ENCODE measurements at regions not wholly inside any gene's neighbourhood (a gene's known extent, or its start where the extent isn't known, plus 50 kb on each side); places are given as distances from the start of the nearest gene placed in this dataset.

DNA sequence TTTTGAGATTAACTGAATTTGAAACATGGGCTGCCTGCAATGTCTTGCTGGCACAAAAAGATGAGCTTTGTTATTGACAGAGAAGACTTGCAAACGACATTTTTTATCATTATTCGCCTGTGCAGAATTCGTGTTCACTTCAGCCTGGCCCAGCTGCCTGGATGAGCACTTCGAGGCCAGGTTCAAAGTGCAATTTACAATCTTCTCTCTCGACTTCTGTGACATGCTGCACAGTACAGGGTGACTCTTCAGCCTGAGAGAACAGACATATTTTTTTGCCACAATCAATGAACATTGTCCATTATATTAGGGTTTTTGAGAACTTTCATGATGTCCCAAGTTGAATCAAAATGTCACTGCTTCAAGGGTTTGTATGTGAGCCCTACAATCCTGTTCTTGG lies 616.5 kb downstream of the SMARCA1 start:
- no peaks in the 10 kb centered on the region for H3K4me1 Mint-ChIP-seq
- no peaks in the 10 kb centered on the region for H3K36me3 Mint-ChIP-seq (ENCODE audit: low read depth)
- ATAC-seq (replicated peaks), result no peak
- H3K9me3 Mint-ChIP-seq, result no peaks in the 10 kb centered on the region
- no peak overlapping the region for H3K27ac Mint-ChIP-seq
- no peak overlapping the region for H3K4me3 Mint-ChIP-seq
- no peaks in the 10 kb centered on the region for H3K27me3 Mint-ChIP-seq

DNA sequence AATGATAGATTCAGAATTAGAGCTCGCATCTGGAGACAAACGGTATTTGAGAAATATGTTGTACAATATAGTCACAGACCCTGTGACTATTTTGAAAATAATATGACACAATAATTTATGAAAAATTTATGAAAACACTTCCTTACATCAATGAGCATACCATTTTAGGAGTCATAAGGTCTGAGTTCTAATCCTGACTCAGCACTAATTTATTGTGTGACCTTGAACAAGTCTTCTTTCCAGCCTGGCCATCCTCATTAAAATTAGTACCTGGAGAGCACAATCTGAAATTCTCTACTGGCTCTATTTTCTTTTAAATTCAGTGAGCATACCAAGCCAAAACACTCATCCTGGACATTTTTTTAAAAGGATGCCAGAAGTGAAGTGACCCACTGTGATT lies 622.3 kb downstream of the SMARCA1 start:
- ATAC-seq (replicated peaks), result no peak
- no peaks in the 10 kb centered on the region for H3K27me3 Mint-ChIP-seq
- no peak overlapping the region for H3K4me3 Mint-ChIP-seq
- no peaks in the 10 kb centered on the region for H3K36me3 Mint-ChIP-seq (ENCODE audit: low read depth)
- H3K9me3 Mint-ChIP-seq, result no peaks in the 10 kb centered on the region
- no peak overlapping the region for H3K27ac Mint-ChIP-seq
- no peaks in the 10 kb centered on the region for H3K4me1 Mint-ChIP-seq

GRCh38 chrX:128897621-128898020 lies 625.7 kb downstream of the SMARCA1 start:
- ATAC-seq (replicated peaks), result no peak
- H3K27ac Mint-ChIP-seq, result no peak overlapping the region
- H3K9me3 Mint-ChIP-seq, result no peaks in the 10 kb centered on the region
- H3K36me3 Mint-ChIP-seq (ENCODE audit: low read depth), result no peaks in the 10 kb centered on the region
- H3K27me3 Mint-ChIP-seq, result no peaks in the 10 kb centered on the region
- no peaks in the 10 kb centered on the region for H3K4me1 Mint-ChIP-seq
- H3K4me3 Mint-ChIP-seq, result no peak overlapping the region

GRCh38 chrX:128891554-128891953 lies 631.7 kb downstream of the SMARCA1 start:
- Mint-ChIP-seq H3K4me1 (no peaks in the 10 kb centered on the region), H3K9me3 (no peaks in the 10 kb centered on the region), H3K4me3 (no peak overlapping the region), H3K27ac (no peak overlapping the region), H3K36me3 (ENCODE audit: low read depth) (no peaks in the 10 kb centered on the region), H3K27me3 (peaks cover 3% of the 10 kb centered on the region)
- ATAC-seq (replicated peaks), result no peak

DNA sequence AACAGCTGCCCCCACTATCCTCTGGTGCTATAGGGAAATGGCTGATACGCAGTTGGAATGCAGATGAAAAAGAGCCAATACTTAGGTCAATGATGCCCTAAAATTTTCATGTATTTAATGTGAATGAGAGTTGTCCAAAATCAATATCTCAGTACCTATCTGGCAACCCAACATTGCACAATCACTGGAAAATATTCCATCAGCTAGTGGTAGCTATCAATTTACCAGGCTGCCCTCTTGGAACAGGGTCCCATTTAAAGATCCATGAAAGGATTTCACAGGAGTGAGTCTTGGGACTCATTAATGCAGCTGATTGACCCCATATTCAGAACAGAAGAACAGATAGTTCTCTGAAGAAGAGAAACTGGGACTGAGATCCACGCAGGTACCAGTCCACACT lies 638.9 kb downstream of the SMARCA1 start:
- Mint-ChIP-seq H3K4me1 (no peaks in the 10 kb centered on the region), H3K9me3 (no peaks in the 10 kb centered on the region), H3K36me3 (ENCODE audit: low read depth) (no peaks in the 10 kb centered on the region), H3K27me3 (peaks cover 3% of the 10 kb centered on the region), H3K27ac (no peak overlapping the region), H3K4me3 (no peak overlapping the region)
- ATAC-seq (replicated peaks), result no peak

DNA sequence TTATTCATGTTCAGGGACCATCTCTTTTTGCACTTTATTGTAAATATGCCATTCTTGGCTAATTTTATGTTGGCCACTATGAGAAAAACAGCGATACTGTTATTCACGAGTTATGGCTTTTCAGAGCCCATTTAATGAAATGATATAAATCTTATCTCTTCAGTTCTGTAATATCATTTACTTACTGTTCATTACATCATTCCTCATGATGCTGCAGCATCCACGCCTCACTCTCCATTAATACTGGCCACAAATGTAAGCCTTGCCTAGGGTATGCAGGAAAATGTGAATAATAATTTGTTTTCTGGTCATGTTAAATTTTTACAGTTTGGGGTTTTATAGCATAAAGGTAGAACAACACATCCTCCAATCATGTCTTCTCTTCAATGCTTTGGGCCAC lies 639.6 kb downstream of the SMARCA1 start:
- no peak overlapping the region for H3K27ac Mint-ChIP-seq
- peaks cover 3% of the 10 kb centered on the region for H3K27me3 Mint-ChIP-seq
- no peaks in the 10 kb centered on the region for H3K9me3 Mint-ChIP-seq
- ATAC-seq (replicated peaks), result no peak
- no peak overlapping the region for H3K4me3 Mint-ChIP-seq
- no peaks in the 10 kb centered on the region for H3K4me1 Mint-ChIP-seq
- H3K36me3 Mint-ChIP-seq (ENCODE audit: low read depth), result no peaks in the 10 kb centered on the region

DNA sequence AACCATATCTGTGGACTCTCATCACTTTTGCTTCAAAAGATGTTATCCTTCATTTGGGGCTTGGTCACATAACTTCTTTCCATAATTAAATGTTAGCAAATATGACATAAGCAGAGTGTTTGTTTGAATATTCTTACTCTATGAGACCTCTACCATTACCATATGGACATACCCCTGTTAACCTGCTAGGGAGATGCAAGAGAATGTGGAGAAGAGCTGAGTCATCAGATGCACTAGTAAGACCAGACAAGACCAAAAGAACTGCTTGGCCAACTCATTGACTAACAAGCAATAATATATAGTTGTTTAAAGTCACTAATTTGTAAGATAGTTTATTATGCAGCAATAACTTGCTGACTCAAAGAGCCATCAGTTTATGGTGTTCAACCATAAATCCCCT lies 652.9 kb downstream of the SMARCA1 start:
- no peaks in the 10 kb centered on the region for H3K4me1 Mint-ChIP-seq

GRCh38 chrX:128862557-128862956 lies 660.7 kb downstream of the SMARCA1 start:
- no peak overlapping the region for H3K27ac Mint-ChIP-seq
- H3K36me3 Mint-ChIP-seq (ENCODE audit: low read depth), result no peaks in the 10 kb centered on the region
- H3K27me3 Mint-ChIP-seq, result no peaks in the 10 kb centered on the region
- H3K4me1 Mint-ChIP-seq, result no peaks in the 10 kb centered on the region
- ATAC-seq (replicated peaks), result no peak
- no peaks in the 10 kb centered on the region for H3K9me3 Mint-ChIP-seq
- no peak overlapping the region for H3K4me3 Mint-ChIP-seq

More for the DNA sequence above, 652.9 kb downstream of the SMARCA1 start:
- no peak overlapping the region for H3K27ac Mint-ChIP-seq
- no peak overlapping the region for H3K4me3 Mint-ChIP-seq
- peaks cover 3% of the 10 kb centered on the region for H3K27me3 Mint-ChIP-seq
- no peaks in the 10 kb centered on the region for H3K36me3 Mint-ChIP-seq (ENCODE audit: low read depth)
- no peaks in the 10 kb centered on the region for H3K9me3 Mint-ChIP-seq
- no peak for ATAC-seq (replicated peaks)

- Mint-ChIP-seq H3K9me3 (no peaks in the 10 kb centered on the region), H3K27me3 (no peaks in the 10 kb centered on the region), H3K27ac (no peak overlapping the region), H3K4me3 (no peak overlapping the region), H3K36me3 (ENCODE audit: low read depth) (no peaks in the 10 kb centered on the region), H3K4me1 (no peaks in the 10 kb centered on the region)
- ATAC-seq (replicated peaks), result no peak
Measured at GRCh38 chrX:128848374-128848773, 674.9 kb downstream of the SMARCA1 start.

DNA sequence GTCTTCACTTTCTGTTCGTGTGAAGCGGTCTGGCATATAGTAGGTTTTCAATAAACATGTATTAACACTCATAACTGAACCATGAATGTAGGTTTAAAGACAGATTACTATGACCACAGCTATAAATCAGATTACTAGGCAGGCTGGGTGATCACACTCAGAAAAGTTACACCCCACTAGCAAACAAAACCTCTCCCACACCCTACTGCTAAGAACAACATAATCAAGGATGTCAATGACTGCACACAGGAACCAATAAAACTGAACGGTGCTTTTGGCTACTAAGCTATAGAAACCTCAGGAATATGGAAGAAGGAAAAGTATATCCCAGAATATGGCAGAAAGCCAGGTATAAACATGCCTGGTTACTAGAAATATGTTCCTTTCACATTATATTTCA lies 676.9 kb downstream of the SMARCA1 start:
- H3K27ac Mint-ChIP-seq, result no peak overlapping the region
- H3K36me3 Mint-ChIP-seq (ENCODE audit: low read depth), result no peaks in the 10 kb centered on the region
- ATAC-seq (replicated peaks), result no peak
- no peaks in the 10 kb centered on the region for H3K9me3 Mint-ChIP-seq
- H3K4me1 Mint-ChIP-seq, result no peaks in the 10 kb centered on the region
- H3K27me3 Mint-ChIP-seq, result no peaks in the 10 kb centered on the region
- no peak overlapping the region for H3K4me3 Mint-ChIP-seq

- Mint-ChIP-seq H3K27me3 (no peaks in the 10 kb centered on the region), H3K4me1 (no peaks in the 10 kb centered on the region), H3K9me3 (no peaks in the 10 kb centered on the region), H3K27ac (no peak overlapping the region), H3K36me3 (ENCODE audit: low read depth) (no peaks in the 10 kb centered on the region), H3K4me3 (no peak overlapping the region)
- no peak for ATAC-seq (replicated peaks)
Measured at GRCh38 chrX:128818690-128819089, 704.6 kb downstream of the SMARCA1 start.

- Mint-ChIP-seq H3K4me3 (no peak overlapping the region), H3K27me3 (no peaks in the 10 kb centered on the region), H3K36me3 (ENCODE audit: low read depth) (no peaks in the 10 kb centered on the region), H3K9me3 (no peaks in the 10 kb centered on the region), H3K27ac (no peak overlapping the region), H3K4me1 (no peaks in the 10 kb centered on the region)
- ATAC-seq (replicated peaks), result no peak
Measured at GRCh38 chrX:128816919-128817318, 706.4 kb downstream of the SMARCA1 start.

- Mint-ChIP-seq H3K4me1 (no peaks in the 10 kb centered on the region), H3K4me3 (no peak overlapping the region), H3K9me3 (no peaks in the 10 kb centered on the region), H3K27ac (no peak overlapping the region), H3K27me3 (no peaks in the 10 kb centered on the region), H3K36me3 (ENCODE audit: low read depth) (no peaks in the 10 kb centered on the region)
- ATAC-seq (replicated peaks), result no peak
Measured at GRCh38 chrX:128807367-128807766, 715.9 kb downstream of the SMARCA1 start.

GRCh38 chrX:128805236-128805635 lies 718.1 kb downstream of the SMARCA1 start:
- no peaks in the 10 kb centered on the region for H3K27me3 Mint-ChIP-seq
- ATAC-seq (replicated peaks), result no peak
- no peaks in the 10 kb centered on the region for H3K4me1 Mint-ChIP-seq
- no peak overlapping the region for H3K27ac Mint-ChIP-seq
- H3K9me3 Mint-ChIP-seq, result no peaks in the 10 kb centered on the region
- H3K36me3 Mint-ChIP-seq (ENCODE audit: low read depth), result no peaks in the 10 kb centered on the region
- H3K4me3 Mint-ChIP-seq, result no peak overlapping the region

GRCh38 chrX:128804828-128805227 lies 718.5 kb downstream of the SMARCA1 start:
- Mint-ChIP-seq H3K36me3 (ENCODE audit: low read depth) (no peaks in the 10 kb centered on the region), H3K9me3 (no peaks in the 10 kb centered on the region), H3K27ac (no peak overlapping the region), H3K27me3 (no peaks in the 10 kb centered on the region), H3K4me3 (no peak overlapping the region), H3K4me1 (no peaks in the 10 kb centered on the region)
- no peak for ATAC-seq (replicated peaks)

DNA sequence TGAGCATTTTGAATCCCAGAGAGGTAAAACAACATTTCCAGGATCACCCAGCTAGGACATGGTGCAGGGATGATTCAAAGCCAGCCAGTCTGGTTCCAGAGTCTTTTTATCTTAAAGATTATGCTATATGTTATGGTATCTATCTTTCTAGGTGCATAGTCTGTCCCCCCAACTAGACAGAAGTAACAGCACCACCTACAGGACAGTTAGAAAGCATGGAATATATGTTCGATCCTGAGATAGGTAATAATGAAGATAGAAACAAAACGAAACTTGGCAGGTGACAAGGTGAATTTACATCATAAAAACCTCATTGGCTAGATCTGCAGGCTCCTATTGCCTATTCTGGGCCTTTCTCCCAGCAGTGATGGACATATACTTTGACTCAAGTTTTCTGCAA lies 723.2 kb downstream of the SMARCA1 start:
- H3K27me3 Mint-ChIP-seq, result no peaks in the 10 kb centered on the region

More for the DNA sequence above, 723.2 kb downstream of the SMARCA1 start:
- no peaks in the 10 kb centered on the region for H3K9me3 Mint-ChIP-seq
- no peak overlapping the region for H3K27ac Mint-ChIP-seq
- no peak overlapping the region for H3K4me3 Mint-ChIP-seq
- H3K4me1 Mint-ChIP-seq, result no peaks in the 10 kb centered on the region
- H3K36me3 Mint-ChIP-seq (ENCODE audit: low read depth), result no peaks in the 10 kb centered on the region
- ATAC-seq (replicated peaks), result no peak
